A549 (cell line): ENCODE measurements at regions not wholly inside any gene's neighbourhood (a gene's known extent, or its start where the extent isn't known, plus 50 kb on each side); places are given as distances from the start of the nearest gene placed in this dataset.

Experiments used
- CTCF ChIP-seq: fragments of >200 bp; sonication (Bioruptor Twin); formaldehyde crosslinking; IDR thresholded peaks from 3 replicates; pipeline ENCODE4 v1.5.1; 2016
- EP300 ChIP-seq, 2 experiments: fragments of >200 bp; sonication (Bioruptor Twin); formaldehyde crosslinking; IDR thresholded peaks; 2 replicates in 1 of 2; 3 replicates in 1 of 2; pipeline ENCODE4 v1.6.1; 2016 to 2017
- FOXS1 ChIP-seq: fragments of 250-450 bp; sonication (Bioruptor Pico); IDR thresholded peaks from 2 replicates; pipeline ENCODE4 v1.5.0; 2020; ENCODE audit warnings: mild to moderate bottlenecking, moderate library complexity
- KDM5A ChIP-seq: fragments of 200-600 bp; sonication (generic); IDR thresholded peaks from 2 replicates; pipeline ENCODE4 v1.6.1; 2016; ENCODE audit warnings: antibody characterized with exemption, mild to moderate bottlenecking
- POLR2A ChIP-seq: IDR thresholded peaks from 2 replicates; pipeline ENCODE4 v1.6.1; 2012; ENCODE audit warnings: mild to moderate bottlenecking, low read length
- RAD21 ChIP-seq, 2 experiments: fragments of >200 bp in 1 of 2; sonication (Bioruptor Twin) in 1 of 2; formaldehyde crosslinking in 1 of 2; IDR thresholded peaks in 1 of 2; conservative IDR thresholded peaks in 1 of 2; 2 replicates in 1 of 2; 3 replicates in 1 of 2; pipeline ENCODE4 v1.6.1; 2012 to 2018; ENCODE audit warnings: inconsistent platforms in 1 of 2
- RNF2 ChIP-seq: fragments of 200-600 bp; sonication (generic); IDR thresholded peaks from 2 replicates; pipeline ENCODE4 v1.6.1; 2016; ENCODE audit warnings: low read depth, mild to moderate bottlenecking, antibody characterized with exemption, moderate library complexity, borderline replicate concordance
- SMC3 ChIP-seq: fragments of >200 bp; sonication (Bioruptor Twin); formaldehyde crosslinking; IDR thresholded peaks from 3 replicates; pipeline ENCODE4 v1.6.1; 2018; ENCODE audit warnings: inconsistent platforms
- ZFP36 ChIP-seq: fragments of 450-650 bp; IDR thresholded peaks from 2 replicates; pipeline ENCODE4 v1.6.1; 2014; ENCODE audit warnings: borderline replicate concordance; ENCODE audit not compliant: partially characterized antibody
- TF ChIP-seq, protein P1 (sequence below): fragments of 250-450 bp; sonication (Bioruptor Pico); IDR thresholded peaks from 2 replicates; pipeline ENCODE4 v1.5.0; 2020; ENCODE audit warnings: low read depth, mild to moderate bottlenecking, moderate library complexity
- TF ChIP-seq, protein P2 (sequence below): fragments of 200-600 bp; sonication (generic); IDR thresholded peaks from 2 replicates; pipeline ENCODE4 v1.6.1; 2016; ENCODE audit warnings: antibody characterized with exemption, mild to moderate bottlenecking, moderate library complexity
- TF ChIP-seq, protein P3 (sequence below): fragments of 450-650 bp; IDR thresholded peaks from 2 replicates; pipeline ENCODE4 v1.6.1; 2014; ENCODE audit warnings: antibody characterized with exemption

DNA sequence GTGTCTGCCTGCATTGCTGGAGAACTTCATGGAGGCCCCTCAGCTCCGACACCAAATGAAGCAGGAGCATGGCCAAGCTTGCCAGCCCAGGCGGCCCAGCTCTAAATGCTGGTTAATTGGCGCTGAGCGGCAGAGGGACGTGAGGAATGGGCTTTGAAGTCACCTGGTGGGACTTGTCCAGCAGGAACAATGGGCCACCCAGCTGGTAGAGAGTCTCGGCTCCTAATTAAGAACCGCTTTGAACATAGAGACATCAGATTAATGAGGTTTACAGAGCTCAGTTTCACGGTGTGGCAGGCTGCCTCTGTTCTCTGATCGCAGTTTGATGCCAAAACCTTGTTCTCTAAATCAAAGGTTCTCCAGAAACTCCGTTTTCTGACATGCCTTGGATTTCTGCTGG, 77.5 kb upstream of the LINGO1 start:
- TF ChIP-seq SMC3 (no peak), EP300 (IDR thresholded peaks at IDR 0.05) (no peak), CTCF (no peak), RAD21 (conservative IDR thresholded peaks at IDR 0.05 in 1 of 2, IDR thresholded peaks at IDR 0.05 in 1 of 2) (no peak), POLR2A (no peak), ZFP36 (no peak), RNF2 (no peak), FOXS1 (CRISPR knock-in tag) (no peak), KDM5A (no peak)
- TF ChIP-seq, protein P1, sequence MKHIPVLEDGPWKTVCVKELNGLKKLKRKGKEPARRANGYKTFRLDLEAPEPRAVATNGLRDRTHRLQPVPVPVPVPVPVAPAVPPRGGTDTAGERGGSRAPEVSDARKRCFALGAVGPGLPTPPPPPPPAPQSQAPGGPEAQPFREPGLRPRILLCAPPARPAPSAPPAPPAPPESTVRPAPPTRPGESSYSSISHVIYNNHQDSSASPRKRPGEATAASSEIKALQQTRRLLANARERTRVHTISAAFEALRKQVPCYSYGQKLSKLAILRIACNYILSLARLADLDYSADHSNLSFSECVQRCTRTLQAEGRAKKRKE = no peak
- TF ChIP-seq, protein P2, sequence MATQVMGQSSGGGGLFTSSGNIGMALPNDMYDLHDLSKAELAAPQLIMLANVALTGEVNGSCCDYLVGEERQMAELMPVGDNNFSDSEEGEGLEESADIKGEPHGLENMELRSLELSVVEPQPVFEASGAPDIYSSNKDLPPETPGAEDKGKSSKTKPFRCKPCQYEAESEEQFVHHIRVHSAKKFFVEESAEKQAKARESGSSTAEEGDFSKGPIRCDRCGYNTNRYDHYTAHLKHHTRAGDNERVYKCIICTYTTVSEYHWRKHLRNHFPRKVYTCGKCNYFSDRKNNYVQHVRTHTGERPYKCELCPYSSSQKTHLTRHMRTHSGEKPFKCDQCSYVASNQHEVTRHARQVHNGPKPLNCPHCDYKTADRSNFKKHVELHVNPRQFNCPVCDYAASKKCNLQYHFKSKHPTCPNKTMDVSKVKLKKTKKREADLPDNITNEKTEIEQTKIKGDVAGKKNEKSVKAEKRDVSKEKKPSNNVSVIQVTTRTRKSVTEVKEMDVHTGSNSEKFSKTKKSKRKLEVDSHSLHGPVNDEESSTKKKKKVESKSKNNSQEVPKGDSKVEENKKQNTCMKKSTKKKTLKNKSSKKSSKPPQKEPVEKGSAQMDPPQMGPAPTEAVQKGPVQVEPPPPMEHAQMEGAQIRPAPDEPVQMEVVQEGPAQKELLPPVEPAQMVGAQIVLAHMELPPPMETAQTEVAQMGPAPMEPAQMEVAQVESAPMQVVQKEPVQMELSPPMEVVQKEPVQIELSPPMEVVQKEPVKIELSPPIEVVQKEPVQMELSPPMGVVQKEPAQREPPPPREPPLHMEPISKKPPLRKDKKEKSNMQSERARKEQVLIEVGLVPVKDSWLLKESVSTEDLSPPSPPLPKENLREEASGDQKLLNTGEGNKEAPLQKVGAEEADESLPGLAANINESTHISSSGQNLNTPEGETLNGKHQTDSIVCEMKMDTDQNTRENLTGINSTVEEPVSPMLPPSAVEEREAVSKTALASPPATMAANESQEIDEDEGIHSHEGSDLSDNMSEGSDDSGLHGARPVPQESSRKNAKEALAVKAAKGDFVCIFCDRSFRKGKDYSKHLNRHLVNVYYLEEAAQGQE = no peak
- TF ChIP-seq, protein P3, sequence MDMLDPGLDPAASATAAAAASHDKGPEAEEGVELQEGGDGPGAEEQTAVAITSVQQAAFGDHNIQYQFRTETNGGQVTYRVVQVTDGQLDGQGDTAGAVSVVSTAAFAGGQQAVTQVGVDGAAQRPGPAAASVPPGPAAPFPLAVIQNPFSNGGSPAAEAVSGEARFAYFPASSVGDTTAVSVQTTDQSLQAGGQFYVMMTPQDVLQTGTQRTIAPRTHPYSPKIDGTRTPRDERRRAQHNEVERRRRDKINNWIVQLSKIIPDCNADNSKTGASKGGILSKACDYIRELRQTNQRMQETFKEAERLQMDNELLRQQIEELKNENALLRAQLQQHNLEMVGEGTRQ = no peak
